Right kidney (tissue), 1 donor: ENCODE measurements at regions not wholly inside any gene's neighbourhood (a gene's known extent, or its start where the extent isn't known, plus 50 kb on each side); places are given as distances from the start of the nearest gene placed in this dataset.

Experiments used
- DNase-seq: peaks from one replicate; pipeline ENCODE4 v3.0.0-alpha.2; 2016

DNA sequence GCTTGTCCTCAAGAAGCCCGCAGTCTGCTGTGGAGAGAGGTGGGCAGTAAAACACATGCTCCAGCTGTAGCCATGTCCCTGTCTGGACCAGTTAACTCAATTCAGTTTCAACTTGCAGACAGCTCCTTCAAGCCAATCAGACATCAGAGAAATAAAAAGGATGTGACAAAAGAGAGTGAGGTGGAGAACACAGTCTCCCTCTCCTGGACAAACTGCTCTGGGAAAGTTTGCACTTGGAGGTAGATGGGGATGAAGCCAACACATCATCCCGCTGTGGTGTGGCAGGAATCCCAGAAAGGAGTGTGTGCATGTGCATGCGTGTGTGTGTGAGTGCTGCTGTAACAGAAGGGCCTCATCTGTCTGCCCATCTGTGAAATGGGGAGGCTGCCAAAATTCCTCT, 358.6 kb upstream of the ASIC2 start:
- DNase-seq: no peak

DNA sequence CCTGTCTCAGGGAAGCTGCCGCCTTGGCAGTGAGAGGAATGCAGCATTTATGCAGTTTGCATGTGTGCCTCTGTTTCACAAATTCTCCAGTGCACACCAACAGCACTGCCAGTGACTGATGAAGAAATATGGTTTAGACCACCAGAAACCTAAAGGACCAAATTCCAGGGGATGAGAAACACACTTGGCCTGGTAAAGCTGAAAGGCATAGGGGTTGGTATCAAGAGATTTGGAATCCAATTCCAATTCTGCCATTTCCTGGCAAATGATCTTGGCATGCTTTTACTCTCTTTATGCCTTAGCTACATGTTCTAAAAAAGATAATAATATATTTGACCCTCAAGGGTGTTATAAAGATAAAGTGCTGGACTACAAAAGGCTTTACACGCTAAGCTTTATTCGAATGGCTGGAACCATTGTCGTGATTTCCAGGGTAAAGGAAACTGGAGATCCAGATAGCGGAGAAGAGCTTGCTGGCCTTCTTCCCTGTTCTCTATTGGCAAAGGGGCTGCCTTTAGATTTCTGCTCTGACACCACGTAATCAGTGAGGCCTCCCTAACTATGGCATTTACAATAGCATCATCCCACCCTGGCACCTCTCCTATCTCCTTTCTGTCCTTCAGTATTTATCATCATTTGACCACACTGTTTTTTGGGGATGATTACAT, 359.8 kb upstream of the ASIC2 start:
- no peak for DNase-seq

DNA sequence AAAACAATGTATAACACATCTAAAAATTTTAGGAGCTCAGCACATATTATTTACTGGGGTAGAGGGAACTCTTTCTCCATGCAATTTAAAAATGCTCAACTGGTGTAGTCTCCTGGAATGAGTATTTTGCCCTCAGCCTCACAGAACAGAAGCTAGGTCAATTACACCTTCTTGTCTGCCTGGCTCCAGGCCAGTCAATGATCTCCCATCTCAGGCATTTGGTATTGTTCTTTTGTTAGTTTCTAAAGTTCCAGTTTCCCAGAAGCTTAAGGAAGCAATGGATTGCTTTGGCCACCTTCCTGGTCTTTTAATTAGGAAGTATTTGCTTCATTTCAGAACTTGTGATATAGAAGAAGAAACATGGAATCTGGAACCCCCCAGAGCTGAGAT, 360.3 kb upstream of the ASIC2 start:
- no peak for DNase-seq

DNA sequence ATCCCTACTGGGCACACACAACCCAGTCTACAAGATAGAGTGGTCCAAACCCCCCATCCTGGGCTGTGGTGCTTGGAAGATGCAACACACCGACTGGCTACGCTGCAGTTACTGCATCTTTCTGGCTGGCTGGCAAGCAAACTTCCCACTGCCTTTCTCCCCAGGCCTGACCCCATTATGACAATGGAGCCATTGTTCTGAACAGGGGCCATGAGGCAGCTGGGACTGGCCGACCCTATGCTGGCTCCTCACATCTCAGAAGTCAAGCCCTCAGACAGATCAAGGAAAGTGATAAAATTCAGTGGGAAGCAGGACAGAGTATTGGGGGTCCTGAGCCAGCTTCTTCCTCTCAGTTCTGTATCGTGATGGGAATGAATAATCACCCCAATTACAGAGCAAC, 364.1 kb upstream of the ASIC2 start:
- no peak for DNase-seq

DNA sequence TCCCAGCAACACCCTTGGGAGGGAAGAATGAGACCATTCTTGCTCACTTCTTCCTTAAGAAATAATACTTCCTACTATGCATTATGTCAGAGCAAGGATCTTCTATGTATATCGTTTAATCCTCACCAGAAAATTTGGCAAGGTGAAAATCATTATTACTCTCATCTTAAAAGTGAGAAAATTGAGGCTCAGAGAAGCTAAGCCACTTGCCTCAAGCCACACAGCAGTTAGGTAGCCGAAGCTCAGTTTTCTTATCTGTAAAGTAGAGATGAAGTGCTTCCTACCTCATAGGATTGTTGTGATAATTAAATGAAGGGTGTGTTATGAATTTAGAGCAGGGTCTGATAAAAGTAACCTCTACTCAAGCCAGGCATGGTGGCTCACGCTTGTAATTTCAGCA, 368.9 kb upstream of the ASIC2 start:
- no peak for DNase-seq

DNA sequence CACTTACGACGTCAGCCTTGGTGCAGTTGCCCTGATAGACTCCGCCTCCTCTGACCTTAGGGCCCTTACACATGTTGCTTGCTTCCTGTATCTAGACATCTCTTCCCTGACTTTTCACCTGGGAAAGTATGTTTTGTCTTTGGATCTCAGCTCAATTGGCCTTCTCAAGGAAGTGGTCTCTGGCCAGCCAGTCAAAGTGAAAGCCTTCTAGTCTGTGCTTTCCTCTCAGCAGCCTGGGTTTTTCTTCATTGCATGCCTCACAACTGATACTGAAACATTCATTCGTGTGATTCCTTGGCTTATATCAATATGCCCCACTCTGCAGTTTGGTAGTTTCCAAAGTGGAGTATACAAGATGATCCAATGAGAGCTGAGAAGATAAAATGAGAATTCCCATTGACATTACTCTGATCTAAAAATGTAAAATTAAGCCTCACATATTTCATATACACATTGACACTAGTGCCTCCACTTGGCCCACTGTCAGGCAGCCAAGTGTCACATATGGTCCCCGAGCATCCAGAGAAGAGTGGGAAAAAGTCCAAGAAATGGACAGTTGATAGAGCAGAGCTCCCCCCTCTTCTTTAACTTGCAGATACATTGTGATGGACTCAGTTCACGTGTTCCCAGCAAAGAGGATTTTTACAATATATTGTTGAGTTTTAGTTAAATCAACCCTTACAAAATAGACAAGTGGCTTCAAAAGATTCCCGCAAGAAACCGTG, 371.2 kb upstream of the ASIC2 start:
- no peak for DNase-seq

DNA sequence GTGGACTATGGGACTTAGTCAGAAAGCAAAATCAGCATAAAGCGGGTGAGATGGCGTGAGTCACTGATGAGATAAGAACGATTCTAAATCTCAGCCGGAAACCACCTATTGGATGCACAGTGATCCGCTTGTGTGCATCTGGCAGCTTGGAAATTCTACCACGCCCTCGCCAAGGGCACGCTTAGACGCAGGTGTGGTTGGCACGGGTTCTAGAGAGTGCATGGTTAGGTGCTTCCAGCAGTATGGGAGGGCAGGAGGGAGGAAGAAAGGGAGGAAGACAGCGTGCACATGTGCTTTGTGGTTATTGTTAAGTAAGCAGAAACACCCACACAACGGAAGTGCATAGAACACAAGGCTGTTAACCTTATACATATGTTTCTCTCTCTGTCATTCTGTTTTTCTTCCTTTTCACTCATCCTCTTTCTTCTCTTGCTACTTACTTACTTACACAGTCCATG, 374.0 kb upstream of the ASIC2 start:
- DNase-seq: no peak

DNA sequence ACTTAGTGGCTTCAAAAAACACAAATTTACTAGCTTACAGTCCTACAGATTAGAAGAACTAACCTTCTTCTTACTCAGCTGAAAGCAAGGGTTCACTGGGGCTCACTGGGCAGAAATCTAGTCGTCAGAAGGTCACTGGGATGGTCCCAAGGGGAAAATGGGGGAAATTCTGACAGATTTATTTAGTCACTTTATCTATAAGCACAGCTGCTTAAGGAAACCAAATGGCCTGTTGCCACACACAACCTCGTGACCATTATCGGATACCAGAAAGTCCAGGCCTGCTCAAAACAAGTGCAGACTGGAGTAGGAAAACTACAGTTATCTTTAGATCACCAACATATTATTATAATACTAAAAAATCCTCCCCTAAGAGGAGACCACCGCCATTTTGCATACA, 374.6 kb upstream of the ASIC2 start:
- no peak for DNase-seq

DNA sequence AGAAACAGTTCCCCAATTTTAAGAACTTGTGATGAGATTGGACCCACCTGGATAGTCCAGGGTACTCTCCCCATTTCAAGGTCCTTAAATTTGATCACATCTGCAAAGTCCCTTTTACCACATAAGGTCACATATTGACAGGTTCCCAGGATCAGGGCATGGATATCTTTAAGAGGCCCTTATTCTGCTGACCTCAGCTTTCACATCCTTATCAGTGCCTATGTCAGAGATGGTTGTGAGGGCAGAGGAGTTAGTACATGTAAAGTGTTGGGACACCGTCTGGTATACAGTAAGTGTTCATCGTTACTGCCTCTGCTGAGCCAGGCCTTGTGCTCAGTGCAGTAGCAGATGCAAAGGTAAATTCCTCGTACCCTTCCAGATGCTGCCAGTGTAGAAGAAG, 375.4 kb upstream of the ASIC2 start:
- DNase-seq: no peak

DNA sequence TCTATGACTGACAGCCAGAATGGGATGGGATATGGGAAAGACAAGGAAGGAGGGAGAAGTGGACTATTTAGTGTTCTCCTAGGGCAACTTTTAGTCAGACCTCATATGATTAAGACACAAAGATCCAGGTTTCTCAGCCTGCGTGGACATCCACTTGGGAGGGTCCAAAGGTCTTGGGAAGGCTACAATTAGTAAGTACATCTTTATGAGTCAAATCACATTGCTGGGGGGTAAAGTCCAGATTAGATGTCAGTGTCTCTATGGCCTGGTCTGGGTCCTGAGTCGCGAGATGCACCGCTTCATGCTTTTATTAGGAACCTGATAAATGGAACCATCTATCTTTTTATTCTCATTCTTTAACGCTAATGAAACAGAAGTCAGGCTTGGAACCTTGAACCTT, 378.4 kb upstream of the ASIC2 start:
- no peak for DNase-seq

DNA sequence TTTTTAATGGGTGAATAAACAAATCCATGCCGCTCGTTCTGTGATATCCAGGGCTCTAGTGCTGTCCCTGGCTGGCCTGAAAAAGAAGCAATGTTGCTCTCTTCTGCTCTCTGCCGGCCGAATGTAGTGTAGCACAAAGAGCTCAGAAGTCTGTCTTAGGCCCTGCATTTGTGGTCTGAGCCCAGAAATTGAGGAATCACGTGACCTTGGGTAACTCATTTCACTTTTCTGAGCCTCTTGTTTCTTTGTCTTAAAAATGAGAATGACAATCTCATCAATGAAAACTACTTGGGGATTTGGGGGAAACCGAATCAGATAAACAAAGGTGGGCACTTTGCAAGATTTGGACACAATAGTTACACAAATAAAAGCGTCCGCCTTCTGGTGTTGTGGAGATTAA, 381.6 kb upstream of the ASIC2 start:
- peak; percentile 20 for DNase-seq

DNA sequence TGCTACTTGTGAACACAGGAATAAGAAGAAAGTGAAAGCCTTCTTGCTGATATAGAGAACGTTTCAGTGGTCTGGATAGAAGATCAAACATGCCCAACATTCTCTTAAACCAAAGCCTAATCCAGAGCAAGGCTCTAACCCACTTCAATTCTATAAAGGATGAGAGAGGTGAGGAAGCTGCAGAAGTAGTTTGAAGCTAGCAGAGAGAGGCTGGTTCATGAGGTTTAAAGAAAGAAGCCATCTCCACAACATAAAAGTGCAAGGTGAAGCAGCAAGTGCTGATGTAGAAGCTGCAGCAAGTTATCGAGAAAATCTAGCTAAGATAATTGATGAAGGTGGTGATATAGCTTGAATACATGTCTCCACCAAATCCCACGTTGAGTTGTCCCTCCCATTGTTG, 383.3 kb upstream of the ASIC2 start:
- DNase-seq: no peak

DNA sequence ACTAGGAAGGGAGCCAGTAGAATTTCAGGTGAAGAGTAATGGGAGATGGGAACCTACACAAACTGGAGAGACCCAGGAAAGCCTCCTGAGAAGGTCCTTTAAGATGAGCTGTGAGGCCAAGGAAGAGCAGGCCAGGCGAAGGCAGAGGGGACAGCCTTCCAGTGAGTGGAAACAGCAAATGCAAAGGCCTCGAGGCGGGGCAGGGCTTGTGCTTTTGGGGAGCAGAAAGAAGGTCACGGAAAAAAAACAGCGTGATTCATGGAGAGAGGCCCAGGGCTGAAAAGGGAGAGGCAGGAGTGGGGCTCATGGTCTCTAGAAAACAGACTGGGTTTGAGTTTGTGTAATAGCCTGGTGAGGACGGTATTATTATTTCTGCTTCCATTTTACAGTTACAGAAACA, 386.5 kb upstream of the ASIC2 start:
- DNase-seq: no peak

DNA sequence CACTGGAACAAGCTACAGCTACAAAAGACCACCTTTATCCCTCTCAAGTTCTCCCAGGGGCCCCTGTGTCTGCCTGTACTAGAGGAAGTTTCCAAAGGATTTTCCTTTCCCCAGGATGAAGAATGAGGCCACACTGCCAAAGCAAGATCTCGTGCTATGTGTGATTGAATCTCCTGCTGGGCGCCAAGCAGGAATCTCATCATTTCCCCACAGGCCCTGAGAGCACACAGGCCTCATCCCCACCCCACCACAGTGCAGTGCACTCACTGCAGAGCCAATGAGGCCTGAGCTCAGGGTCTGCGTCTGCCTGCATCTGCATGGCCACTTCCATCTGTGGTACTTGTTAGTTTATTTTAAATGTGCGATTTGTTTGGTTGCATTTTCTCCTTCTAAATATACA, 387.4 kb upstream of the ASIC2 start:
- no peak for DNase-seq

DNA sequence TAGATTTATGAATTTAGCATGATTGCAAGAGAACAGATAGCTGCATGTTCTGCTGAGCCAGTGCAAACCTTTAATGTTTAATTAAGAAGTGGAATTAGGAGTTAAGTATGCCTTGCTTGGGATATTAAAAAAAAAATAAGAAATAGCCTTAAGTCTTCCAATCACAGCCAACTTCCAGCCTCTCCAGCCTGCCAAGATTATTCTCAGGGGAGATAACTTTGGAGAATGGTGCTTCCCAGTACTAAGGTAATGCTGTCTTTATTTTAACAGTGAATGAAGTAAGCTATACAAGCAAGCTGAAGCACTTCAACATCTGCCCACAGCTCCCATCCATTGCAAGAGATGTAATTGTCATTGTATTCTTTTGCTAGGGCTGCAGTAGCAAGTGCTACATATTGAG, 389.5 kb upstream of the ASIC2 start:
- DNase-seq: no peak

DNA sequence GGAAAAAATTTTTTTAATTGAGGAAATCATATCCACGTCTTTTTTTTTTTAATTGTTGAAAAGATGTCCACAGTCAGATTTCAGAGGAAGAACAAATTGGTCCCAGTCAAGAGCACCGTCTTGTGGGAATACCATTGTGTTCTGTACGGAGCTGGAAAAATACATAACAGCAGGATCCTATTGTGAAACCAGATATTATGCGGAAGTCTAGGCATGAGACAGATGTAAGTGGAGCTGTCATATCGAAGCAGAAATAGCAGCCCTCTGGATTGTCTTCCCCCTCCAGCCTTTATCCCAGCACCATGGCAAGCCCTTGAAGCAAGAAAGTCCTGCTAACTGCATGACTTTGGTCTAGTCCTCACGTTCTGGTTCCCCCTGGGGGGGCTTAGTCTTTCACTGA, 391.6 kb upstream of the ASIC2 start:
- no peak for DNase-seq

DNA sequence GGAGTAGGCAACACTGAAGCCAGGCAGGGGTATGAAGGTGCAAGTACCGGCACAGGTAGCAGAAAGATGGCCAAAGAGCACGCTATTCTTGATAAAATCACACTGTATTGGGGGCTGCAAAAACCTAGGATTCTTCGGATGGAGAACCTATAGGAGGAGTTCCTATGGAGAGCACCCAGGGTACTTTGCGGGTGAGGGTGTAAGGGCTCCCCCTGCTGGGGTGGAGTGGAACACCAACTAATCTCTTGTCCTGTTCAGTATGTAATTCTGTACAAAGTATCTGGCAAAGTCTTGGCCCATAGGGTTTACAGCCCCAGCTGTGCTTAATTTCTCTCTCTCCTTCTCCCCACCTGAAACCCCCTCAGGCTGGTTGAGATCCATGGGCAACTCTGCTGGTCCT, 393.1 kb upstream of the ASIC2 start:
- DNase-seq: no peak

DNA sequence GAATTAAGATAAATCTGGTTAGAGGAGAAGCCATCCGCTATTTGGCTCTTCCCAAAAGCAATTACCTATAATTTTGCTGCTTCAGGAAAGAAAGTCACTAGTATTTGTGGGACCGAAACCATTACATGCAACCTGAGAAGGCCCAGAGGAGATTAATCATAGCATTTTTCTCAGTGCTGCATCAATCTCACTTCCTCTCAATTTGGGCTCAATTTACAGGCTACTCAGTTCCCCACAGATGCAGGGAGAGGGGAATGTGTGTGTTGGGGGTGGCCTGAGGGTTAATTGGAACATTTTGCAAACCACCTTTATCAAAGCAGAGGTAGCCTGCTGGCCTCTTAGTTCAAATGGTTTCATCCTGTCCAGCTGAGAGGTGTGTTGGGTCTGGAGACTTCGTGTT, 394.7 kb upstream of the ASIC2 start:
- DNase-seq: no peak

DNA sequence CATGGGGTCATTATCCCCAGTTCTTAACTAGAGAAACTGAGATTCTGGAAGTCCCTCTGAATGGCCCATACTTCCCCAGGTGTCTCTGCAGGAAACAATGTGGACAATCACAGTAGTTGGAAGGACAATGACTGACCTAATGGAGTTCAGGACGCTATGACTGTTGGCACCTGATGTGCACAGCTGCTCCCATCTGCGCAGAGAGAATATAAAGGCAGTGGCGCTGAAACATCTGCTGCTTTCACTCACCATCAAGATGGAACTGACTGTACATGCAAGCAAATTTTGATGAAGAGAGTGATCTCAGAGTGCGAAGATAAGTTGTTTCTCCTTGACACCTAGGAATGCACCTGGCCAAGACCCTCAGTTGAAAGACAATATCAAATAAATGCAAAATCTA, 395.7 kb upstream of the ASIC2 start:
- no peak for DNase-seq

DNA sequence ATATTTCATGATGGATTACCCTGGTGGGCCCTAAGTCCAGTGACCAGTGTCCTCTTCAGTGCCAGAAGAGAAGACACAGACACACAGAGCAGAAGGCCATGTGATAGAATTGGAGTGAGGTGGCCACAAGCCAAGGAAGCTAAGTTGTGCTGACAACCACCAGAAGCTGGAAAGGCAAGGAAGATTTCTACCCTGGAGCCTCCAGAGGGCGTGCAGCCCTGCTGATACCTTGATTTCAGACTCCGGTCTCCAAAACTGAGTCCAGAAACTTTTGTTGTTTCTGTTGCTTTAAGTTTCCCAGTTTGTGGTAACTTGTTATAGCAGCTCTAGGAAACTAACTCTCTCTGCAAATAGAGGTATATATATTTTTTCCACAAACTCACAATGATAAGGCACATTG, 396.6 kb upstream of the ASIC2 start:
- no peak for DNase-seq

DNA sequence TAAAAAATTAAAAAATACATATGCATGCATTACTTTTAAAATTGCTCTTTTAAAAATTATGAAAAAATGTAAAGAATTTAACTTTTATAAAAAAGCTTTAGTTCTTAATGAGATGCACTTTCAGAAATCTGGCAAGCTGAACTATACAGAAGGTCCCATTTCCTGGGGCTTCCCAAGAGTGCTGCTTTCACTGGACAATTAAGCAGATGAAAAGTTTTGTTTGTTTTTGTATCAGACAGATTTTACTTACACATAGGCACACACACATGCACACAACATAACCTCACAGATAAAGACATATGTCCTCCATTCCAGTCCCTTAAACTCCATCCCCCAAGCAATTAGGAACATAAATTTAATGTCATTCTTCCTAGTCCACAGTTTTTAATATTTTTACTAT, 402.3 kb upstream of the ASIC2 start:
- DNase-seq: no peak

DNA sequence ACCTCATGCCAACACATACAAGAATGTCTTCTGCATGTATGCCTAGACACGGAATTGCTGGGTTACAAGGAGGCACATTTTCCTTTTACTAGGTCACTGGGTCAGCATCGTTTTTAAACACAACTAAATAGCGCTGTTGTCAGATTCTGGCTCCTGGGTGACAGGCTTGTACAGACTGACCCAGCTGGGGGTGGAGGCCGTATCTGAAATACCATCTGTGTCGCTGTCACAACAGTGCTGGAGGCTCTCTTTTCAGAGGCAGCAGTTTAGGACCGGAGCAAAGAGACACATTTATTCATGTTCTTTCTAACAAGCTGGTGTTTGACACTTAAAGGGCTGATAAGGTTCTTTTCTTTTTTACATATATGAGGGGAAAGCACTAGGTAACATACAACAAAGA, 403.0 kb upstream of the ASIC2 start:
- DNase-seq: no peak

DNA sequence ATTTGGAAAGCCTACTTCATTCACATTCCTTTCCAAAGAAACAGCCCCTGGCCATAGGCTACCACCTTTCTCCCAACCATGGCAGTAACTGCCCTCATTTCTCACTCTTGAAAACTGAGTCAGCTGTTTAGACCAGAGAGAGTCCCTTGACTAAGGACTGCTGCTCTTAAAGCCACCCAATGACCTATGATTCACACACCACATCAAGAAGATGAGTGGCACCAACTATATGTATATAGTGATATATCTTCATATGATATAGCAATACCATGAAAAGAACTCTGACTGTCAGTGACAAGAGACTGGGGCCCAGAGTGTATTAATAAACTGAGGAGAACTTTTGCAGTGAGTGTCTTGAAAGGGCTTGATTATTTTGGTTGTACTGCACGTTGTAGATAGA, 404.5 kb upstream of the ASIC2 start:
- DNase-seq: no peak

DNA sequence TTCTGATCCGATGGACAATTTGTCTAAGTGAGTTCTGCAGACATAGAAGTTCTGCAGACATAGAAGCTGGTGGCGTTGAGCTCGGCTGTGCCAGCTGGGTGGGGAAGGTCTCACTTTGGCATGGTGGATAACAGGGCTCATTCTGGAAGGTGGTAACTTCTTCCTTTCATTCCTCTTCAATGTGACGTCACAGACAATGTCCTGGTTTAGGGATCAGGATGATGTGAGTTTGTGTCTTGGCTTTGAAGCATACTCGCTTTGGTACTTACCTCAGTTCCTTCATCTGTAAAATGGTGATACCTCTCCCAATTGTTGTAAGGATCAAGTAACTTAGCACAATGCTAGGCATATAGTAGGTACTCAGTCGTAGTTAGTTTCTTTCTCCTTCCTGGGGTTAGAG, 408.8 kb upstream of the ASIC2 start:
- no peak for DNase-seq

DNA sequence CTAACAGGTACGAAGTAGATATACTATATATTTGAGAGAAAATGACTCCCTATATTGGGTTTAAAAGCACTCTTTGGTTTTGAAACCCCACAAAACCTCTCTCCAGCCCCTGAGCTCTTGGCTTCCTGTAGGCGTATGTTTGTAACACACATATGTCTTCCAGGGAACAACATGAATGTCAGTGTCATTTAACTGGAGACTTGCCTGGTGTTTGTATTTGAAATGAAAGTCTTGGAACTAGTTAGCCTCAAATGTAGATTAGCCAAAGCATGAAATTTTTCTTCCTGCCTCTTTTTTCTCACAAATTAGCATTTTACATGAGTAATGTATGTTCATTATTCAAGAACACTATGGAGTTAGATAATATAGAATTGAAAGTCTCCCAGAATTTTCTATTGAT, 411.8 kb upstream of the ASIC2 start:
- no peak for DNase-seq
